ENCODE measurements at regions not wholly inside any gene's neighbourhood (a gene's known extent, or its start where the extent isn't known, plus 50 kb on each side); places are given as distances from the start of the nearest gene placed in this dataset.

GRCh38 chr2:195507447-195508138 lies 149.4 kb upstream of the SLC39A10 start:
- TF ChIP-seq REST (tag by site-specific recombination; IDR thresholded peaks at IDR 0.05) (no peak), KLF10 (tag by site-specific recombination; IDR thresholded peaks at IDR 0.05) (no peak), ZNF549 (tag by site-specific recombination; IDR thresholded peaks at IDR 0.05) (no peak), ZEB2 (tag by site-specific recombination; IDR thresholded peaks at IDR 0.05) (no peak), PATZ1 (tag by site-specific recombination; IDR thresholded peaks at IDR 0.05) (no peak), ZNF658 (tag by site-specific recombination; IDR thresholded peaks at IDR 0.05) (no peak), CTCF (tag by site-specific recombination; IDR thresholded peaks at IDR 0.05) (no peak)
